Activated CD8-positive, alpha-beta T cell treated with anti-CD3 and anti-CD28 coated beads, Interleukin-2, amount 10 ng/mL, durations not matched to agents 7 days and 5 days (primary cell): ENCODE measurements at regions not wholly inside any gene's neighbourhood (a gene's known extent, or its start where the extent isn't known, plus 50 kb on each side); places are given as distances from the start of the nearest gene placed in this dataset.

ENCODE experiments used
- ATAC-seq: fragments of 150-1000 bp; cut with Tn5 transposase; one replicate; pipeline ENCODE4 v1.10.0; 2021; ENCODE audit warnings: moderate library complexity
- CTCF ChIA-PET: fragments of 350-600 bp; sonication (Branson Sonifier 250); formaldehyde crosslinking; loops from one replicate; lab custom pipeline; 2021; ENCODE audit warnings: antibody characterized with exemption; lab: Charles Lee
- POLR2A ChIA-PET: fragments of 350-600 bp; sonication (Branson Sonifier 250); formaldehyde crosslinking; loops from one replicate; lab custom pipeline; 2021; ENCODE audit warnings: antibody characterized with exemption; lab: Charles Lee
- DNase-seq: peaks from one replicate; pipeline ENCODE4 v3.0.0-alpha.2; 2020
- H3K27ac Mint-ChIP-seq: one replicate; pipeline ENCODE4 v1.8.0; 2021; ENCODE audit warnings: mild to moderate bottlenecking, mixed read lengths
- H3K27me3 Mint-ChIP-seq: one replicate; pipeline ENCODE4 v1.8.0; 2021; ENCODE audit warnings: low read depth, mixed read lengths
- H3K36me3 Mint-ChIP-seq: one replicate; pipeline ENCODE4 v1.8.0; 2021; ENCODE audit warnings: low read depth, mixed read lengths
- H3K4me1 Mint-ChIP-seq: one replicate; pipeline ENCODE4 v1.8.0; 2021; ENCODE audit warnings: low read depth, mixed read lengths
- H3K4me3 Mint-ChIP-seq: one replicate; pipeline ENCODE4 v1.8.0; 2021; ENCODE audit warnings: mild to moderate bottlenecking, mixed read lengths
- H3K9me3 Mint-ChIP-seq: one replicate; pipeline ENCODE4 v1.8.0; 2022; ENCODE audit warnings: mixed read lengths; ENCODE audit not compliant: insufficient read depth

- Mint-ChIP-seq H3K27me3 (peaks cover 4% of the 10 kb centered on the region), H3K4me1 (no peaks in the 10 kb centered on the region), H3K9me3 (no peaks in the 10 kb centered on the region), H3K27ac (no peak overlapping the region), H3K36me3 (no peaks in the 10 kb centered on the region), H3K4me3 (no peak overlapping the region)
- ChIA-PET POLR2A (no interaction called here), CTCF (interaction anchor here (1.3 kb wide), 1 partner anchor 69 kb away, joined by 3 read pairs; no protein-coding TSS in a partner anchor)
- ATAC-seq: no peak
- DNase-seq: peak; percentile 5
Observed at GRCh38 chr2:237190966-237191713, 105.5 kb downstream of the COPS8 start.

DNA sequence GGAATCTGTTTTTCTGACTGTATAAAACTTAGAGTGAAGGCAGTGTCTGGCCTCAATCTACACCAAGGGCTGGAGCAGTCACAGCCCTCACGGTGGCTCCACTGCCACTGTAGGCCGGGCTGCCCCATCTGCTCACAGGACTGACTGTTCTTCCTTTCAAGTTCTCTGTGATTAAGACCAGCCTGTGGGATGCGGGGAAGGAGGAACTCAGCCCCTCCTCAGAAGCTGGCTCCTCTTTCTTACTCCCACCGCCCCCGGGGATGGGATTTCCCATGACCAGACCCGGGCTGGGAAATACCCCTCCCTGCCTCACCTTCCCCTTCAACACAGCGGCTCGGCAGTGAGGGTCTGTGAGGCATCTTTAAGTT, 106.0 kb downstream of the COPS8 start:
- Mint-ChIP-seq H3K27me3 (no peaks in the 10 kb centered on the region), H3K36me3 (no peaks in the 10 kb centered on the region), H3K9me3 (no peaks in the 10 kb centered on the region), H3K4me1 (no peaks in the 10 kb centered on the region), H3K4me3 (no peak overlapping the region), H3K27ac (no peak overlapping the region)
- POLR2A ChIA-PET: no interaction called here
- CTCF ChIA-PET: interaction anchor here (1.3 kb wide), 1 partner anchor 70 kb away, joined by 3 read pairs; no protein-coding TSS in a partner anchor
- DNase-seq (peak; percentile 5), ATAC-seq (no peak)

DNA sequence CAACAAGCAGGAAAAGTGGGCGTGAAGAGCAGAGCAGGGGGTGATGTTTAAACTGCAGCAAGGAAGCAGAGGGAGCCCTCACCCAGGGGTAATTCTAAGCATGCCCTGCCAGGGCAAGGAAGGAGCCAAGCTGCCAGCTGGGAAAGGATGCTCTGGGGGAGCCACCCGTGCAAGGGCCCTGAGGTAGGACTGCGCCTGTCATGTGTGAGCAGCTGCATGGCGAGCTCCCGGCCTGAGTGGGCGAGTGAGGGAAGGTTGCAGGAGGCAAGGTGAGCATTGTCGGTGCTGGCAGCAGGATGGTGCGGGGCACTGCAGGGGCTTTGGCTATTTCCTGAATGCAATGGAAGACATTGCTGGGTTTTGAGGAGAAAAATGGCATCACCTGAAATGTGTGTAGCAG, 107.2 kb downstream of the COPS8 start:
- CTCF ChIA-PET: no interaction called here
- Mint-ChIP-seq H3K9me3 (no peaks in the 10 kb centered on the region), H3K4me3 (no peak overlapping the region), H3K27me3 (peaks cover 4% of the 10 kb centered on the region), H3K36me3 (no peaks in the 10 kb centered on the region), H3K27ac (no peak overlapping the region), H3K4me1 (no peaks in the 10 kb centered on the region)
- ATAC-seq (no peak), DNase-seq (peak; percentile 15)
- POLR2A ChIA-PET: no interaction called here

- H3K9me3 Mint-ChIP-seq: no peaks in the 10 kb centered on the region
- ATAC-seq: no peak
- POLR2A ChIA-PET: no interaction called here
- peaks cover 6% of the 10 kb centered on the region for H3K27me3 Mint-ChIP-seq
- CTCF ChIA-PET: no interaction called here
- no peak overlapping the region for H3K27ac Mint-ChIP-seq
- H3K36me3 Mint-ChIP-seq: no peaks in the 10 kb centered on the region
- H3K4me1 Mint-ChIP-seq: no peaks in the 10 kb centered on the region
- no peak overlapping the region for H3K4me3 Mint-ChIP-seq
- DNase-seq: peak; percentile 4
Observed at GRCh38 chr2:237193436-237193835, 107.7 kb downstream of the COPS8 start.

- H3K27me3 Mint-ChIP-seq: peaks cover 7% of the 10 kb centered on the region
- DNase-seq: no peak
- H3K36me3 Mint-ChIP-seq: no peaks in the 10 kb centered on the region
- no peak overlapping the region for H3K27ac Mint-ChIP-seq
- no peaks in the 10 kb centered on the region for H3K4me1 Mint-ChIP-seq
- CTCF ChIA-PET: no interaction called here
- no peaks in the 10 kb centered on the region for H3K9me3 Mint-ChIP-seq
- no peak for ATAC-seq
- POLR2A ChIA-PET: no interaction called here
- no peak overlapping the region for H3K4me3 Mint-ChIP-seq
Observed at GRCh38 chr2:237194081-237194480, 108.4 kb downstream of the COPS8 start.

- no peaks in the 10 kb centered on the region for H3K36me3 Mint-ChIP-seq
- H3K27me3 Mint-ChIP-seq: peaks cover 7% of the 10 kb centered on the region
- DNase-seq: no peak
- no peak for ATAC-seq
- H3K27ac Mint-ChIP-seq: no peak overlapping the region
- POLR2A ChIA-PET: no interaction called here
- CTCF ChIA-PET: no interaction called here
- no peaks in the 10 kb centered on the region for H3K4me1 Mint-ChIP-seq
- no peaks in the 10 kb centered on the region for H3K9me3 Mint-ChIP-seq
- no peak overlapping the region for H3K4me3 Mint-ChIP-seq
Observed at GRCh38 chr2:237194906-237195305, 109.2 kb downstream of the COPS8 start.

DNA sequence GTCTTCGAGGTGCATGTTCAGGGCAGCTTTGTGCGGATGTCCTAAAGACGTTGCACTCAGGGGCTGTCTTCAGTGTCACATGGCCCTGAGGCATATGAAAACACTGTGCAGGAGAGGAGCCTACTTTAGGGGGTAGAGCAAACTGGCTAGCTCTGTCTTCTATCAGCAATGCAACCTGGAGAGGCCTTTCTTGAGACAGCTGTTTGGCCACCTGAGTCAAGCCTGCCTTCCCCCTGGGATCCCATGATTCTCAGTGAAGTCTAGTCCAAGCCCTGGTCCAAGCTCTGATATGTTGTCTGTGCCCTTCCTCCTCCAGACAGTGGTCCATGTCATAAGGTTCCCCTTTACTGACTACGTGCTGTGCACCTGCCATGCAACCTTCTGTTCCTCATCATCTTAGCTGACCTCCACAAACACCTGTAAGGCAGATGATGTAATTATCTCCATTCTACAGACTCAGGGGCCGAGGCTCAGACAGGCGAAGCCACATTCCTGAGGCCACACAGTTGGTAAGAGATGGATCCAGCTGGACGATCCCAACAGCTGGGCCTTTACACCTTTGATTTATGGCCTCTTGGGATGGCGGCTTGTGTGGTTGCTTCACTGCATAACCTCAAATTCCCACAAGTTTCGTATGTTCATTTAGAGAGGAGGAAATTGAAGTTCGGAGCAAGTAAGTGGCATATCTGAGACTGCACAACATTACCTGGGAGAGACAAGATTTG, 109.9 kb downstream of the COPS8 start:
- Mint-ChIP-seq H3K4me3 (no peak overlapping the region), H3K9me3 (no peaks in the 10 kb centered on the region), H3K36me3 (no peaks in the 10 kb centered on the region), H3K27me3 (peaks cover 7% of the 10 kb centered on the region), H3K27ac (no peak overlapping the region), H3K4me1 (no peaks in the 10 kb centered on the region)
- ChIA-PET CTCF (no interaction called here), POLR2A (no interaction called here)
- DNase-seq: no peak
- ATAC-seq: no peak

DNA sequence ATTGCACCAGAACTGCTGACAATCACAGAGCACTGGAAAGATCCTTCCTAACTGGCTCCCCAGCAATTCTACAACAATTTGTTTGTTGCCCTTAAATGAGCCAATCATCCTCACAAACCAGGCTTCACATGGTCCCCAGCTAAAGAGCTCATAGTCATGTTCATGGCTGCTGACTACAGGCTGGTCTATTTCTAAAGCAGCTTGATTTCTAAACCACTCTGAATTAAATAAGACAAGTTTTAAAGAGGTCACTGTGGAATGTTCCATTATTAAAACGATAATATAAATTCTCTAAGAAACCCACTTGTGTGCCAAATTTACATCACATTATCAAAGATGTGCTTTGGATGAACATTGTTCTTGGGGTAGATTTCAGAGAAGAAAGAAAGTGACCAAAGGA, 110.7 kb downstream of the COPS8 start:
- peaks cover 7% of the 10 kb centered on the region for H3K27me3 Mint-ChIP-seq
- no peaks in the 10 kb centered on the region for H3K36me3 Mint-ChIP-seq
- no peak overlapping the region for H3K27ac Mint-ChIP-seq
- no peaks in the 10 kb centered on the region for H3K4me1 Mint-ChIP-seq
- H3K4me3 Mint-ChIP-seq: no peak overlapping the region
- H3K9me3 Mint-ChIP-seq: no peaks in the 10 kb centered on the region
- CTCF ChIA-PET: no interaction called here
- ATAC-seq (no peak), DNase-seq (peak; percentile 1)
- POLR2A ChIA-PET: no interaction called here

GRCh38 chr2:237196866-237197618, 111.4 kb downstream of the COPS8 start:
- Mint-ChIP-seq H3K27me3 (peaks cover 7% of the 10 kb centered on the region), H3K4me3 (no peak overlapping the region), H3K36me3 (no peaks in the 10 kb centered on the region), H3K9me3 (no peaks in the 10 kb centered on the region), H3K27ac (no peak overlapping the region), H3K4me1 (no peaks in the 10 kb centered on the region)
- ChIA-PET CTCF (no interaction called here), POLR2A (no interaction called here)
- DNase-seq: peak; percentile 7
- ATAC-seq: no peak

DNA sequence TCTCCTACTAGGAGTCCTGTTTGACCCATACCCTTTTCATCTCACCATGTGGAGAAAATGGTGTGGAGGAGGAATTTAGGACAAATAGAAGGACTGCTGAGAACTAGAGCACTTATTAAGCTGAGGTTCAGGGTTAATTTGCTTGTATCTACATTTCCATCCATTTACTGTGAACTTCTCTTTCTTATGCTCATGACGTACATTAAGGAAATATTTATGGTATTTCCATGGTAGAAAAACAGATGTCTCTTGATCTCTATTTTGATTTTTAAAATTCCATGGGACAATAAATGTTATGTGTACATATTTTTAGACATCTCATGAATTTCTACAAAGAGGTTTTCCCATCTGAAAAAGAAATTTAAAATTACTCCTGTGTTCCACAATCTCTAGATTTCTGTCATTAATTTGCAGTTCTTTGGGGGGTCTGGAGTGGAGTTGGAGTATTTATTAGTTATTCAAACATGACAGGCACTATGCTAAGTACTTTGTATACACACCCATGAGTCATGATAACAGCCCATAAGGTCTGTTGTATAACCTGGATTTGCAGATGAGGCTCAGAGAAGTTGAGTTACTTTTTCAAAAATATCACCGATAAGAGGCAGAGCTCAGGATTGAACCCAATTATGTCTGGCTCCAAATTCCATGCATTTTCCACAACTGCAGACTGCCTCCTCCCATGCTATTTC, 112.6 kb downstream of the COPS8 start:
- ChIA-PET POLR2A (no interaction called here), CTCF (no interaction called here)
- ATAC-seq (no peak), DNase-seq (no peak)
- Mint-ChIP-seq H3K4me3 (no peak overlapping the region), H3K27me3 (peaks cover 7% of the 10 kb centered on the region), H3K9me3 (no peaks in the 10 kb centered on the region), H3K4me1 (no peaks in the 10 kb centered on the region), H3K27ac (no peak overlapping the region), H3K36me3 (no peaks in the 10 kb centered on the region)

GRCh38 chr2:237199082-237199481, 113.4 kb downstream of the COPS8 start:
- POLR2A ChIA-PET: no interaction called here

More at GRCh38 chr2:237199082-237199481, 113.4 kb downstream of the COPS8 start:
- Mint-ChIP-seq H3K27ac (no peak overlapping the region), H3K4me1 (no peaks in the 10 kb centered on the region), H3K9me3 (no peaks in the 10 kb centered on the region), H3K36me3 (no peaks in the 10 kb centered on the region), H3K27me3 (peaks cover 7% of the 10 kb centered on the region), H3K4me3 (no peak overlapping the region)
- CTCF ChIA-PET: no interaction called here
- DNase-seq (no peak), ATAC-seq (no peak)
